ENCODE measurements at regions not wholly inside any gene's neighbourhood (a gene's known extent, or its start where the extent isn't known, plus 50 kb on each side); places are given as distances from the start of the nearest gene placed in this dataset.

- intact Hi-C loops (cut with micrococcal nuclease; ENCODE audit: unreplicated experiment) = no loop called here
- no peaks in the 10 kb centered on the region for H3K9me3 ChIP-seq (ENCODE audit: low read depth, low read length, poor library complexity, severe bottlenecking)
- ChIA-PET POLR2A (ENCODE audit: low non-redundant PET) (no interaction called here), CTCF (no interaction called here)
- H3K4me3 ChIP-seq (ENCODE audit: low read depth, low read length, poor library complexity, severe bottlenecking) = no peak overlapping the region
- DNase-seq (ENCODE audit: low spot score) = no peak
- H3K27me3 ChIP-seq (replicated peaks; ENCODE audit: insufficient read depth, low read depth, low read length, poor library complexity) = no peaks in the 10 kb centered on the region
- H3K27ac ChIP-seq (ENCODE audit: low read depth, low read length, poor library complexity, severe bottlenecking) = no peak overlapping the region
- H3K36me3 ChIP-seq (ENCODE audit: insufficient read depth, low read length, poor library complexity, severe bottlenecking) = no peaks in the 10 kb centered on the region
- no TSS peak for BruUV-seq (replicated peaks)
- TF ChIP-seq CTCF (conservative IDR thresholded peaks at IDR 0.05; ENCODE audit: low read depth, low read length) = no peak
- no peak for TF ChIP-seq EZH2 (IDR thresholded peaks at IDR 0.05; ENCODE audit: borderline replicate concordance, low read depth, low read length, poor library complexity, severe bottlenecking)
- peaks cover 9% of the 10 kb centered on the region for H3K4me1 ChIP-seq (ENCODE audit: insufficient read depth, low read length, poor library complexity, severe bottlenecking)
Measured at GRCh38 chr9:109599711-109600110, 101.6 kb upstream of the PTPN3 start.

- CTCF ChIA-PET = no interaction called here
Measured at GRCh38 chr9:109600142-109600541, 102.0 kb upstream of the PTPN3 start.

GRCh38 chr9:109601181-109601580, 103.1 kb upstream of the PTPN3 start:
- Histone ChIP-seq H3K36me3 (ENCODE audit: insufficient read depth, low read length, poor library complexity, severe bottlenecking) (no peaks in the 10 kb centered on the region), H3K4me3 (ENCODE audit: low read depth, low read length, poor library complexity, severe bottlenecking) (no peak overlapping the region), H3K9me3 (ENCODE audit: low read depth, low read length, poor library complexity, severe bottlenecking) (no peaks in the 10 kb centered on the region), H3K27ac (ENCODE audit: low read depth, low read length, poor library complexity, severe bottlenecking) (no peak overlapping the region), H3K27me3 (replicated peaks; ENCODE audit: insufficient read depth, low read depth, low read length, poor library complexity) (no peaks in the 10 kb centered on the region), H3K4me1 (ENCODE audit: insufficient read depth, low read length, poor library complexity, severe bottlenecking) (peaks cover 17% of the 10 kb centered on the region)
- TF ChIP-seq CTCF (conservative IDR thresholded peaks at IDR 0.05; ENCODE audit: low read depth, low read length) (no peak), EZH2 (IDR thresholded peaks at IDR 0.05; ENCODE audit: borderline replicate concordance, low read depth, low read length, poor library complexity, severe bottlenecking) (no peak)
- no TSS peak for BruUV-seq (replicated peaks)
- CTCF ChIA-PET = interaction anchor here (0.6 kb wide), 1 partner anchor 772 kb away, joined by 3 read pairs; no protein-coding TSS in a partner anchor
- intact Hi-C loops (cut with micrococcal nuclease; ENCODE audit: unreplicated experiment) = no loop called here
- no peak for DNase-seq (ENCODE audit: low spot score)
- POLR2A ChIA-PET (ENCODE audit: low non-redundant PET) = no interaction called here

More at GRCh38 chr9:109600142-109600541, 102.0 kb upstream of the PTPN3 start:
- Histone ChIP-seq H3K4me1 (ENCODE audit: insufficient read depth, low read length, poor library complexity, severe bottlenecking) (peaks cover 14% of the 10 kb centered on the region), H3K4me3 (ENCODE audit: low read depth, low read length, poor library complexity, severe bottlenecking) (no peak overlapping the region), H3K27ac (ENCODE audit: low read depth, low read length, poor library complexity, severe bottlenecking) (no peak overlapping the region), H3K36me3 (ENCODE audit: insufficient read depth, low read length, poor library complexity, severe bottlenecking) (no peaks in the 10 kb centered on the region), H3K9me3 (ENCODE audit: low read depth, low read length, poor library complexity, severe bottlenecking) (no peaks in the 10 kb centered on the region), H3K27me3 (replicated peaks; ENCODE audit: insufficient read depth, low read depth, low read length, poor library complexity) (no peaks in the 10 kb centered on the region)
- intact Hi-C loops (cut with micrococcal nuclease; ENCODE audit: unreplicated experiment) = no loop called here
- POLR2A ChIA-PET (ENCODE audit: low non-redundant PET) = no interaction called here
- BruUV-seq (replicated peaks) = no TSS peak
- peak; percentile 19 for DNase-seq (ENCODE audit: low spot score)
- TF ChIP-seq CTCF (conservative IDR thresholded peaks at IDR 0.05; ENCODE audit: low read depth, low read length) (no peak), EZH2 (IDR thresholded peaks at IDR 0.05; ENCODE audit: borderline replicate concordance, low read depth, low read length, poor library complexity, severe bottlenecking) (no peak)
